HCT116 (cell line): ENCODE measurements at regions not wholly inside any gene's neighbourhood (a gene's known extent, or its start where the extent isn't known, plus 50 kb on each side); places are given as distances from the start of the nearest gene placed in this dataset.

ENCODE experiments used
- ATAC-seq: fragments of 200-7000 bp; cut with Tn5 transposase; 2 replicates; pipeline ENCODE4 v1.9.1; 2020; ENCODE audit warnings: mild to moderate bottlenecking, moderate library complexity
- BruUV-seq: library from RNA; stranded (reverse); fragments of 400-500 nt; replicated peaks from 2 replicates; lab custom pipeline; 2021; lab: Mats Ljungman, UMichigan
- CTCF ChIA-PET: fragments of 300-600 bp; sonication (Branson Sonifier 250); formaldehyde crosslinking; loops from one replicate; lab custom pipeline; 2021; ENCODE audit warnings: antibody characterized with exemption; lab: Charles Lee
- POLR2A ChIA-PET: fragments of 300-600, 350-600 bp; sonication (Branson Sonifier 250); formaldehyde crosslinking; loops from one replicate; lab custom pipeline; 2021; ENCODE audit warnings: antibody characterized with exemption; lab: Charles Lee
- RAD21 ChIA-PET, 2 experiments: fragments of 300-600 bp; sonication (Branson Sonifier 250); formaldehyde crosslinking; loops; one replicate each; lab custom pipeline; 2023; ENCODE audit warnings: low total read pairs in 2 of 2; ENCODE audit not compliant: uncharacterized antibody in 2 of 2, unreplicated experiment in 2 of 2, low non-redundant PET in 1 of 2; lab: Charles Lee
- DNase-seq: peaks from one replicate; pipeline ENCODE4 v3.0.0-alpha.2; 2010; ENCODE audit warnings: low read depth, low spot score
- H2AFZ ChIP-seq: fragments of 200-600 bp; shearing (Covaris generic), sonication (generic); 2 replicates; pipeline ENCODE4 v1.6.1; 2017; ENCODE audit warnings: low read depth, mixed run types, mixed read lengths, antibody characterized with exemption, low read length; ENCODE audit not compliant: poor library complexity, severe bottlenecking
- H3K27ac ChIP-seq: 2 replicates; pipeline ENCODE4 v1.5.1; 2012; ENCODE audit warnings: low read depth, low read length
- H3K27me3 ChIP-seq: fragments of 200-600 bp; sonication (generic); 2 replicates; pipeline ENCODE4 v1.6.1; 2016; ENCODE audit warnings: mixed run types, low read length, mixed read lengths; ENCODE audit not compliant: insufficient read depth
- H3K36me3 ChIP-seq, 2 experiments: fragments of 200-500 bp in 1 of 2; fragments of 200-600 bp in 1 of 2; sonication (Bioruptor generic) in 1 of 2; sonication (generic) in 1 of 2; 2 replicates each; pipeline versions ENCODE4 v1.5.1 to v1.6.1; 2014 to 2016; ENCODE audit warnings: low read length in 2 of 2, inconsistent platforms in 1 of 2, mixed read lengths in 1 of 2, mixed run types in 1 of 2; ENCODE audit not compliant: insufficient read depth in 2 of 2, control insufficient read depth in 1 of 2
- H3K4me1 ChIP-seq, 2 experiments: fragments of 200-600 bp in 1 of 2; sonication (generic) in 1 of 2; 2 replicates each; pipeline versions ENCODE4 v1.5.1 to v1.6.1; 2012 to 2017; ENCODE audit warnings: low read length in 2 of 2, inconsistent platforms in 1 of 2, mild to moderate bottlenecking in 1 of 2, mixed read lengths in 1 of 2, mixed run types in 1 of 2, moderate library complexity in 1 of 2; ENCODE audit not compliant: insufficient read depth in 2 of 2, control insufficient read depth in 1 of 2
- H3K4me2 ChIP-seq: fragments of 200-600 bp; sonication (generic); 2 replicates; pipeline ENCODE4 v1.6.1; 2017; ENCODE audit warnings: mixed run types, low read length, mixed read lengths
- H3K4me3 ChIP-seq, 2 experiments: fragments of 200-600 bp in 1 of 2; sonication (generic) in 1 of 2; replicated peaks in 1 of 2; 2 replicates each; pipeline ENCODE4 v1.5.1; 2011 to 2016; ENCODE audit warnings: low read length in 2 of 2, control low read depth in 1 of 2, low read depth in 1 of 2, mild to moderate bottlenecking in 1 of 2, mixed read lengths in 1 of 2, mixed run types in 1 of 2
- H3K79me2 ChIP-seq: fragments of 200-600 bp; sonication (generic); 2 replicates; pipeline ENCODE4 v1.6.1; 2017; ENCODE audit warnings: mild to moderate bottlenecking, mixed run types, low read length, moderate library complexity, mixed read lengths; ENCODE audit not compliant: insufficient read depth
- H3K9ac ChIP-seq: fragments of 200-600 bp; sonication (generic); 2 replicates; pipeline ENCODE4 v1.6.1; 2016; ENCODE audit warnings: low read length, mixed read lengths
- H3K9me2 ChIP-seq: fragments of 200-600 bp; sonication (generic), shearing (Covaris generic); 2 replicates; pipeline ENCODE4 v1.6.1; 2017; ENCODE audit warnings: mixed run types, mild to moderate bottlenecking, moderate library complexity; ENCODE audit not compliant: insufficient read depth
- H3K9me3 ChIP-seq, 2 experiments: fragments of 200-500 bp in 1 of 2; fragments of 200-600 bp in 1 of 2; sonication (Bioruptor generic) in 1 of 2; sonication (generic) in 1 of 2; 2 replicates each; pipeline ENCODE4 v1.6.1; 2014 to 2017; ENCODE audit warnings: low read length in 2 of 2, mixed read lengths in 2 of 2, inconsistent platforms in 1 of 2, low read depth in 1 of 2, mild to moderate bottlenecking in 1 of 2, mixed run types in 1 of 2, moderate library complexity in 1 of 2; ENCODE audit not compliant: control insufficient read depth in 1 of 2, insufficient read depth in 1 of 2
- H4K20me1 ChIP-seq: fragments of 200-600 bp; sonication (generic), shearing (Covaris generic); 2 replicates; pipeline ENCODE4 v1.6.1; 2017; ENCODE audit warnings: mixed run types, mild to moderate bottlenecking, moderate library complexity; ENCODE audit not compliant: insufficient read depth
- CEBPB ChIP-seq: IDR thresholded peaks from 2 replicates; pipeline ENCODE4 v1.6.1; 2012; ENCODE audit warnings: low read depth
- EGR1 ChIP-seq: IDR thresholded peaks from 2 replicates; pipeline ENCODE4 v1.6.1; 2012; ENCODE audit warnings: low read depth
- EZH2 ChIP-seq: fragments of 200-600 bp; sonication (generic); IDR thresholded peaks from 2 replicates; pipeline ENCODE4 v1.6.1; 2017; ENCODE audit warnings: antibody characterized with exemption, mixed run types
- JUND ChIP-seq: IDR thresholded peaks from 2 replicates; pipeline ENCODE4 v1.6.1; 2012
- POLR2A ChIP-seq: IDR thresholded peaks from 2 replicates; pipeline ENCODE4 v1.7.0; 2011; ENCODE audit warnings: borderline replicate concordance; ENCODE audit not compliant: insufficient read depth, insufficient read length; ENCODE audit errors: extremely low read depth
- TCF7L2 ChIP-seq: IDR thresholded peaks from 2 replicates; pipeline ENCODE4 v1.7.0; 2011; ENCODE audit warnings: borderline replicate concordance, inconsistent platforms; ENCODE audit not compliant: insufficient read depth, insufficient read length; ENCODE audit errors: extremely low read depth
- YY1 ChIP-seq: IDR thresholded peaks from 2 replicates; pipeline ENCODE4 v1.6.1; 2011; ENCODE audit warnings: low read length, low read depth, moderate library complexity, mild to moderate bottlenecking; ENCODE audit not compliant: insufficient replicate concordance; ENCODE audit errors: extremely low read depth
- ZFX ChIP-seq: fragments of 450-650 bp; IDR thresholded peaks from 2 replicates; pipeline ENCODE4 v1.6.1; 2017
- ZNF274 ChIP-seq: fragments of 200-500 bp; sonication (Bioruptor generic); IDR thresholded peaks from 2 replicates; pipeline ENCODE4 v1.6.1; 2014; ENCODE audit warnings: mild to moderate bottlenecking, low read depth, low read length, inconsistent platforms
- intact Hi-C: fragments of 100-400 bp; cut with micrococcal nuclease; formaldehyde crosslinking; loops from 2 replicates; pipeline ENCODE4 v1.10.0; 2022
- TF ChIP-seq, protein P1 (sequence below), 3 experiments: fragments of 200-600 bp in 1 of 3; sonication (generic) in 1 of 3; IDR thresholded peaks in 2 of 3; conservative IDR thresholded peaks in 1 of 3; 2 replicates each; pipeline ENCODE4 v1.5.1; 2012 to 2017; ENCODE audit warnings: low read depth in 2 of 3, low read length in 2 of 3, antibody characterized with exemption in 1 of 3, borderline replicate concordance in 1 of 3, control low read depth in 1 of 3, mild to moderate bottlenecking in 1 of 3, mixed read lengths in 1 of 3, mixed run types in 1 of 3, moderate library complexity in 1 of 3; ENCODE audit not compliant: insufficient read depth in 1 of 3
- TF ChIP-seq, protein P2 (sequence below): IDR thresholded peaks from 2 replicates; pipeline ENCODE4 v1.6.1; 2011; ENCODE audit warnings: mild to moderate bottlenecking, low read length, moderate library complexity; ENCODE audit not compliant: insufficient replicate concordance; ENCODE audit errors: extremely low read depth
- TF ChIP-seq, protein P3 (sequence below): IDR thresholded peaks from 2 replicates; pipeline ENCODE4 v1.6.1; 2012; ENCODE audit warnings: low read depth

DNA sequence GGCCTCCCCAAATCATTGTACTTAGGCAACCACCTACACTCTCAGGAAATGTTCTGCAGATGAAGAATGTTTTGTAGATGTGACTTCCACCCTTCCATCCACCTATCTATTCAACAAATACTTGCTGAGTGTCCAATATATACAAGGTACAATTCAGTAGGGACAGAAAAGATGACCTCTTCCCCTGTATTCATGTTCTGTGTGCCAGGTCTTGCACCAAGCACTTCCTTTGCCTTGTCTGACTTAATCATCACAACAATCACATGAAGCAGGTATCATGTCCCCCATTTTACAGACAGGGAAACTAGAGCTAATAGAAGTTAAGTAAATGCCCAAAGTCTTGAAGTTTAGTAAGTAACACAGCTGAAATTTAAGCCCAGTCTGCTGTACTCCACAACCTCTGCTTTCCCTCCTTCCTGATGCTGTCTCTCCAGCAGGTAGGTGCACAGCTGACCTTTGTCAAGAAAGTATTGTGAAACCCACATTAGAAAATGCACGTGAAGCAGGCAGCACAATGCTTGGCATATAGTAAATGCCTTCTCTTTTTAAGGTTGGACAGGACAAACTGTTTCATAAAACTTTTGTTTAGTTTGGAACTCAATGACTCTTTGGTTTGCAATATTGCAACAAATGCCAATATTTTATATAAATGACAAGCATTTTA lies 296.5 kb downstream of the DEPDC1B start (continued):
- TF ChIP-seq, protein P1, sequence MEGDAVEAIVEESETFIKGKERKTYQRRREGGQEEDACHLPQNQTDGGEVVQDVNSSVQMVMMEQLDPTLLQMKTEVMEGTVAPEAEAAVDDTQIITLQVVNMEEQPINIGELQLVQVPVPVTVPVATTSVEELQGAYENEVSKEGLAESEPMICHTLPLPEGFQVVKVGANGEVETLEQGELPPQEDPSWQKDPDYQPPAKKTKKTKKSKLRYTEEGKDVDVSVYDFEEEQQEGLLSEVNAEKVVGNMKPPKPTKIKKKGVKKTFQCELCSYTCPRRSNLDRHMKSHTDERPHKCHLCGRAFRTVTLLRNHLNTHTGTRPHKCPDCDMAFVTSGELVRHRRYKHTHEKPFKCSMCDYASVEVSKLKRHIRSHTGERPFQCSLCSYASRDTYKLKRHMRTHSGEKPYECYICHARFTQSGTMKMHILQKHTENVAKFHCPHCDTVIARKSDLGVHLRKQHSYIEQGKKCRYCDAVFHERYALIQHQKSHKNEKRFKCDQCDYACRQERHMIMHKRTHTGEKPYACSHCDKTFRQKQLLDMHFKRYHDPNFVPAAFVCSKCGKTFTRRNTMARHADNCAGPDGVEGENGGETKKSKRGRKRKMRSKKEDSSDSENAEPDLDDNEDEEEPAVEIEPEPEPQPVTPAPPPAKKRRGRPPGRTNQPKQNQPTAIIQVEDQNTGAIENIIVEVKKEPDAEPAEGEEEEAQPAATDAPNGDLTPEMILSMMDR (IDR thresholded peaks at IDR 0.05 in 2 of 3, conservative IDR thresholded peaks at IDR 0.05 in 1 of 3; ENCODE audit: borderline replicate concordance in 1 of 3, insufficient read depth in 1 of 3, low read depth in 2 of 3, low read length in 2 of 3), result no peak
- TF ChIP-seq, protein P2, sequence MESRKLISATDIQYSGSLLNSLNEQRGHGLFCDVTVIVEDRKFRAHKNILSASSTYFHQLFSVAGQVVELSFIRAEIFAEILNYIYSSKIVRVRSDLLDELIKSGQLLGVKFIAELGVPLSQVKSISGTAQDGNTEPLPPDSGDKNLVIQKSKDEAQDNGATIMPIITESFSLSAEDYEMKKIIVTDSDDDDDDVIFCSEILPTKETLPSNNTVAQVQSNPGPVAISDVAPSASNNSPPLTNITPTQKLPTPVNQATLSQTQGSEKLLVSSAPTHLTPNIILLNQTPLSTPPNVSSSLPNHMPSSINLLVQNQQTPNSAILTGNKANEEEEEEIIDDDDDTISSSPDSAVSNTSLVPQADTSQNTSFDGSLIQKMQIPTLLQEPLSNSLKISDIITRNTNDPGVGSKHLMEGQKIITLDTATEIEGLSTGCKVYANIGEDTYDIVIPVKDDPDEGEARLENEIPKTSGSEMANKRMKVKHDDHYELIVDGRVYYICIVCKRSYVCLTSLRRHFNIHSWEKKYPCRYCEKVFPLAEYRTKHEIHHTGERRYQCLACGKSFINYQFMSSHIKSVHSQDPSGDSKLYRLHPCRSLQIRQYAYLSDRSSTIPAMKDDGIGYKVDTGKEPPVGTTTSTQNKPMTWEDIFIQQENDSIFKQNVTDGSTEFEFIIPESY, result no peak
- no peak for TF ChIP-seq EZH2
- TF ChIP-seq, all 23 proteins: peak for 0

DNA sequence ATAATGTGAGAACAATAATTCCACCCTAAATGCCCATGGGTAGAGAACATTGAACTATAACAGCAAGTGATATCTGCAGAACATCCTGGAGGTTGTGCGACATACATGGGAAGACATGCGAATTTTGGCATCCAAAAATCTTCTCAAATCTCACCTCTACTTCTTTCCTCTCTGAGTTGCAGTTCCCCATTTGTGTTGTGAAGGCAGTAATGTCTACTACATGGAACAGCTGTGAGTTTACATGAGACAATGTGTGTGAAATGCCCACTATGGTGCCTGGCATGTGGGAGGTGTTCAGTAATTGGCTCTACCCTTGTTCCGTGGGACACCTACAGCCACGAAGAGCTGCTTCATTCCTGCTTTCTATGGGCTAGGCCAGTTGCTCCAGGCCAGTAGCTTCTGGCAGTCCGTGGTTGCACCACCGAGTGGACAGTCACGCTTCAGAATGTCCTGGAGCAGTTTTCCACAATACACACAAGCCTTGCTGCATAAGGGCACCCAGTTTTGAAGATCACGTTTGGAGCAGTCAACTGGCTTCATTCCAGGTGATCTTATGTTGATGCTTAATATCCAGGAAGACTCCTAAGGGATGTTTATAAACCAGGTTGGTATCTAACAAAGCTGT lies 297.7 kb downstream of the DEPDC1B start:
- ChIA-PET RAD21 (no interaction called here), POLR2A (no interaction called here), CTCF (no interaction called here)
- Histone ChIP-seq H3K4me3 (no peak overlapping the region), H3K9me3 (no peaks in the 10 kb centered on the region), H2AFZ (no peak overlapping the region), H3K27me3 (peaks cover 21% of the 10 kb centered on the region; the same call in 1 of the 2 replicates), H3K36me3 (no peaks in the 10 kb centered on the region), H3K4me2 (no peak overlapping the region), H3K4me1 (no peaks in the 10 kb centered on the region), H3K9me2 (no peaks in the 10 kb centered on the region), H3K79me2 (no peaks in the 10 kb centered on the region), H3K27ac (no peak overlapping the region), H4K20me1 (no peaks in the 10 kb centered on the region), H3K9ac (no peak overlapping the region)
- DNase-seq (no peak), ATAC-seq (no peak)
- intact Hi-C loops, result no loop called here
- BruUV-seq, result no TSS peak
- TF ChIP-seq POLR2A (no peak), EGR1 (no peak), JUND (no peak), ZFX (no peak), TCF7L2 (no peak), ZNF274 (no peak), CEBPB (no peak), YY1 (no peak)
- TF ChIP-seq, protein P3, sequence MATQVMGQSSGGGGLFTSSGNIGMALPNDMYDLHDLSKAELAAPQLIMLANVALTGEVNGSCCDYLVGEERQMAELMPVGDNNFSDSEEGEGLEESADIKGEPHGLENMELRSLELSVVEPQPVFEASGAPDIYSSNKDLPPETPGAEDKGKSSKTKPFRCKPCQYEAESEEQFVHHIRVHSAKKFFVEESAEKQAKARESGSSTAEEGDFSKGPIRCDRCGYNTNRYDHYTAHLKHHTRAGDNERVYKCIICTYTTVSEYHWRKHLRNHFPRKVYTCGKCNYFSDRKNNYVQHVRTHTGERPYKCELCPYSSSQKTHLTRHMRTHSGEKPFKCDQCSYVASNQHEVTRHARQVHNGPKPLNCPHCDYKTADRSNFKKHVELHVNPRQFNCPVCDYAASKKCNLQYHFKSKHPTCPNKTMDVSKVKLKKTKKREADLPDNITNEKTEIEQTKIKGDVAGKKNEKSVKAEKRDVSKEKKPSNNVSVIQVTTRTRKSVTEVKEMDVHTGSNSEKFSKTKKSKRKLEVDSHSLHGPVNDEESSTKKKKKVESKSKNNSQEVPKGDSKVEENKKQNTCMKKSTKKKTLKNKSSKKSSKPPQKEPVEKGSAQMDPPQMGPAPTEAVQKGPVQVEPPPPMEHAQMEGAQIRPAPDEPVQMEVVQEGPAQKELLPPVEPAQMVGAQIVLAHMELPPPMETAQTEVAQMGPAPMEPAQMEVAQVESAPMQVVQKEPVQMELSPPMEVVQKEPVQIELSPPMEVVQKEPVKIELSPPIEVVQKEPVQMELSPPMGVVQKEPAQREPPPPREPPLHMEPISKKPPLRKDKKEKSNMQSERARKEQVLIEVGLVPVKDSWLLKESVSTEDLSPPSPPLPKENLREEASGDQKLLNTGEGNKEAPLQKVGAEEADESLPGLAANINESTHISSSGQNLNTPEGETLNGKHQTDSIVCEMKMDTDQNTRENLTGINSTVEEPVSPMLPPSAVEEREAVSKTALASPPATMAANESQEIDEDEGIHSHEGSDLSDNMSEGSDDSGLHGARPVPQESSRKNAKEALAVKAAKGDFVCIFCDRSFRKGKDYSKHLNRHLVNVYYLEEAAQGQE, result no peak
- TF ChIP-seq, protein P1 (IDR thresholded peaks at IDR 0.05 in 2 of 3, conservative IDR thresholded peaks at IDR 0.05 in 1 of 3; ENCODE audit: borderline replicate concordance in 1 of 3, insufficient read depth in 1 of 3, low read depth in 2 of 3, low read length in 2 of 3), result no peak
